ENCODE measurements at regions not wholly inside any gene's neighbourhood (a gene's known extent, or its start where the extent isn't known, plus 50 kb on each side); places are given as distances from the start of the nearest gene placed in this dataset.
"Not testable (repeated sequence)": the region's sequence is repeated elsewhere in the genome, so short reads cannot be mapped to it uniquely, and the experiment has no call there.

DNA sequence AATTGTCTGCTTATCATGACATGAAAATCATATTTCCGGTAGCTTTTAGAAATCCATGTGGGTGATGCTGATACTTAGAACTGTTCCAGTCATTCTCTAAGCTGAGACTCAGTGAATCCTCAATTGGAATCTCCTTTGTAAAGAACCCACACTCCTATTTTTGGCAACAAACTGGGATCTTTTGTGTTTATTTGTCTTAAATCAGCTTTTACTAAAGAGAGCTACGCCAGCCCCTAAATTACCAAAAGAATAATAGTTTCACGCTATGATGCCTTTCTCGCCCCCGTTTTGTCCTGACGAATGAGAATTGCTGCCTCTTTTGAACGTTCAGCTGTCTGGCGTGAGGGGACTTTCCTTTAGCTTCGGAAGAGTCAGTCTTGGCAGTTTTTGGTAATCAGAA, 195.9 kb downstream of the SHOX start:
- TF ChIP-seq SUZ12 (IDR thresholded peaks at IDR 0.05): no peak
- no peak for TF ChIP-seq ELF4 (IDR thresholded peaks at IDR 0.05)
- TF ChIP-seq HDGF (IDR thresholded peaks at IDR 0.05; ENCODE audit: borderline replicate concordance): no peak

DNA sequence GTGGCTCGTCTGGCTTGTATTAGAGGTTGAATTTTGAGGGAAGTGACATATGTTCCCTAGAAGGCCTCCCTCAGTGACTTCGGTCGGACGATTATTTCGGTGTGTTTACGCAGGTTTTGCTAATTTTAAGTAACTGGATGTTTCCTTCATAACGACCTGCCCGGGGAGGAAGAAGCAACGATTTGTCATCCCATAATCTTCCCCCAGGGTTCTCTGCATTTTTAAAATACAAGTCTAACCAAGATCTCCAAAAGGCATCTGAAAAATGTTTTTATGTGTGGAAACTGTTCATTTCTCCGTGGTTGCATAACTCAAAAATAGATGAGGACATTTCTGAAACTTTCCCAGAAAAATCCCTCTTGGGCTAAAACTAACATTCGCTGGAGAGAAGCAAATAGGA, 195.4 kb downstream of the SHOX start:
- DNase-seq (ENCODE audit: extremely low spot score): no peak
- ChIA-PET POLR2A (no interaction called here), CTCF (no interaction called here)
- TF ChIP-seq, protein P1, sequence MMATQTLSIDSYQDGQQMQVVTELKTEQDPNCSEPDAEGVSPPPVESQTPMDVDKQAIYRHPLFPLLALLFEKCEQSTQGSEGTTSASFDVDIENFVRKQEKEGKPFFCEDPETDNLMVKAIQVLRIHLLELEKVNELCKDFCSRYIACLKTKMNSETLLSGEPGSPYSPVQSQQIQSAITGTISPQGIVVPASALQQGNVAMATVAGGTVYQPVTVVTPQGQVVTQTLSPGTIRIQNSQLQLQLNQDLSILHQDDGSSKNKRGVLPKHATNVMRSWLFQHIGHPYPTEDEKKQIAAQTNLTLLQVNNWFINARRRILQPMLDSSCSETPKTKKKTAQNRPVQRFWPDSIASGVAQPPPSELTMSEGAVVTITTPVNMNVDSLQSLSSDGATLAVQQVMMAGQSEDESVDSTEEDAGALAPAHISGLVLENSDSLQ (IDR thresholded peaks at IDR 0.05): no peak
- TF ChIP-seq NFRKB (IDR thresholded peaks at IDR 0.05) (no peak), ZNF384 (IDR thresholded peaks at IDR 0.05) (no peak), FOXM1 (IDR thresholded peaks at IDR 0.05; ENCODE audit: borderline replicate concordance) (no peak), BHLHE40 (IDR thresholded peaks at IDR 0.05; ENCODE audit: borderline replicate concordance) (no peak), FOXA1 (IDR thresholded peaks at IDR 0.05) (no peak), CTBP1 (IDR thresholded peaks at IDR 0.05; ENCODE audit: borderline replicate concordance) (no peak), HDGF (IDR thresholded peaks at IDR 0.05; ENCODE audit: borderline replicate concordance) (no peak), FOXK2 (IDR thresholded peaks at IDR 0.05) (no peak), LEF1 (IDR thresholded peaks at IDR 0.05; ENCODE audit: borderline replicate concordance) (no peak), ARNT (IDR thresholded peaks at IDR 0.05) (no peak), SP1 (IDR thresholded peaks at IDR 0.05) (no peak), SUZ12 (IDR thresholded peaks at IDR 0.05) (no peak), L3MBTL2 (conservative IDR thresholded peaks at IDR 0.05) (no peak), TARDBP (IDR thresholded peaks at IDR 0.05) (no peak), ELF4 (IDR thresholded peaks at IDR 0.05) (no peak)

More for the DNA sequence above, 195.9 kb downstream of the SHOX start:
- CTCF ChIA-PET: no interaction called here
- POLR2A ChIA-PET: no interaction called here
- no peak for DNase-seq (ENCODE audit: extremely low spot score)

DNA sequence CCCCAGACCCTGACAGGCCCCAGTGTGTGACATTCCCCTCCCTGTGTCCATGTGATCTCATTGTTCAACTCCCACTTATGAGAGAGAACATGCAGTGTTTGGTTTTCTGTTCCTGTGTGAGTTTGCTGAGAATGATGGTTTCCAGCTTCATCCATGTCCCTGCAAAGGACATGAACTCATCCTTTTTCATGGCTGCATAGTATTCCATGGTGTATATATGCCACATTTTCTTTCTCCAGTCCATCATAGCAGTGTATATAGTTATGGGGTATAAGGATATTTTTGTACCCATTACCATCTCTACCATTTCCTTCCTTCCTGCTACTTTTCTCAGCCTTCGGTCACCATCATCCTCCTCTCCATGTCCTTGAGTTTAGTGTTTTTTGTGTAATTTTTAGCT, 192.5 kb downstream of the SHOX start:
- DNase-seq (ENCODE audit: extremely low spot score); CTCF ChIA-PET; POLR2A ChIA-PET: not testable (repeated sequence)

DNA sequence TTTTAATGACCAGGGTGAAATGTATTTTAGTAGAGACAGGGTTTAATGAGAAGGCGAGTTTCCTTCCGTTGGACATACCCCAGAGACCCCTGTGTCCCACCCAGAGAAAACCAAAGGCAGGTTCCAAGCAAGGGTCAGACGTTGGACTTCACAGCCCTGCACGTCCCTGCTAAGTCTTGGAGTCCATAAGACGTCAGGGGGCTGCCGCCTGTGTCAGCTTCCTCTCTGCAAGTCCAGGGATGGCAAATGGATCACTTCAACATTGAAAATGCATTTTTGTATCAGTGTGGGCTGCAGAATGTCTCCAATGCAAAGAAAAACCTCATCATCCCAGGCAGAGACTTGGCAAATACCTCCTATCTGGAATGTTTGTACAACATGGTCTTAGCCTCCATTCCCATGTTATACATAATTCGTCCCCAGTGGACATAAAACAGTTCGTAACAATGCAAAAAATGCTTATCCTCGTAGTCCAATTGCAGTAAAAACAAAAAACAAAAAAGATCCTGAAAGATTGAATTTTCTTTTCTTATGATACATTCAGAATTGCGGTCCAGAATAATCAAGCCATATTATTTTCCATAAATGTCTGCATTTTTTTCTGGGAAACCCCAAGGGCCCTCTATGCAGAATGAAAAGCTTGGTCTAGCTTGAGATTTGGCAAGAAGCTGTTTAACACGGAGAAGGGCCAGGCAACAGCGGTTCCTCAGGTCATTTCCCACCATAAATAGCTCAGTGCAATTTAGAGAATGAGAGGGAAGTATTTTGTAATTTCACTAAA, 190.9 kb downstream of the SHOX start:
- POLR2A ChIA-PET: no interaction called here
- TF ChIP-seq FOXA1 (IDR thresholded peaks at IDR 0.05) (no peak), TARDBP (IDR thresholded peaks at IDR 0.05) (no peak), NFRKB (IDR thresholded peaks at IDR 0.05) (no peak), L3MBTL2 (conservative IDR thresholded peaks at IDR 0.05) (no peak), HDGF (IDR thresholded peaks at IDR 0.05; ENCODE audit: borderline replicate concordance) (no peak), ZNF384 (IDR thresholded peaks at IDR 0.05) (no peak), SUZ12 (IDR thresholded peaks at IDR 0.05) (no peak), FOXM1 (IDR thresholded peaks at IDR 0.05; ENCODE audit: borderline replicate concordance) (no peak), ARNT (IDR thresholded peaks at IDR 0.05) (no peak), ELF4 (IDR thresholded peaks at IDR 0.05) (no peak), FOXK2 (IDR thresholded peaks at IDR 0.05) (no peak), CTBP1 (IDR thresholded peaks at IDR 0.05; ENCODE audit: borderline replicate concordance) (no peak)
- TF ChIP-seq, protein P1 (IDR thresholded peaks at IDR 0.05): no peak
- DNase-seq (ENCODE audit: extremely low spot score): no peak
- CTCF ChIA-PET: no interaction called here

DNA sequence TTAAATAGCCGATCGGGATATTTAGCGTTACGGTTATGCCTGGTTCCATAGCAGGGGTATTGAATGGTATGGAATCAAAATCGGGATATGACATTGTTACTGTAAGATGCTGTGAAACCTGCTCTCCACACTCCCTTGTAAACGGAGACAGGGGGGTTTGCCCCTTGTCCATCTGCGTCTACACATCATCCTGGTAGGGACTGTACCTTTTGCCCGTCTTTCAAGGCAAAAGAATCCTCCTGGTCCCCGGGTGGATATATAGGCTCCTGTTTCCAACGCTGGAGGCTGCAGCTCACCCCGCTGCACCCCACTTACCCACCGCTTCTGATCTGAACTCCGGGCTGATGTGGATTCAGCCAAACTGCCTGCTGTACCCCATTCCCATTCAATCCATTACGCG, 189.1 kb downstream of the SHOX start:
- TF ChIP-seq TARDBP (IDR thresholded peaks at IDR 0.05): no peak
- no peak for TF ChIP-seq ARNT (IDR thresholded peaks at IDR 0.05)
- TF ChIP-seq FOXK2 (IDR thresholded peaks at IDR 0.05): no peak
- no peak for TF ChIP-seq CTBP1 (IDR thresholded peaks at IDR 0.05; ENCODE audit: borderline replicate concordance)
- TF ChIP-seq FOXM1 (IDR thresholded peaks at IDR 0.05; ENCODE audit: borderline replicate concordance): no peak
- no peak for TF ChIP-seq ELF4 (IDR thresholded peaks at IDR 0.05)
- TF ChIP-seq SP1 (IDR thresholded peaks at IDR 0.05): no peak
- no peak for TF ChIP-seq LEF1 (IDR thresholded peaks at IDR 0.05; ENCODE audit: borderline replicate concordance)
- no peak for TF ChIP-seq L3MBTL2 (conservative IDR thresholded peaks at IDR 0.05)
- TF ChIP-seq SUZ12 (IDR thresholded peaks at IDR 0.05): no peak
- TF ChIP-seq, protein P1 (IDR thresholded peaks at IDR 0.05): no peak
- no peak for TF ChIP-seq ZNF384 (IDR thresholded peaks at IDR 0.05)
- no peak for TF ChIP-seq BHLHE40 (IDR thresholded peaks at IDR 0.05; ENCODE audit: borderline replicate concordance)
- no peak for TF ChIP-seq HDGF (IDR thresholded peaks at IDR 0.05; ENCODE audit: borderline replicate concordance)
- CTCF ChIA-PET: no interaction called here
- POLR2A ChIA-PET: no interaction called here
- DNase-seq (ENCODE audit: extremely low spot score): no peak

DNA sequence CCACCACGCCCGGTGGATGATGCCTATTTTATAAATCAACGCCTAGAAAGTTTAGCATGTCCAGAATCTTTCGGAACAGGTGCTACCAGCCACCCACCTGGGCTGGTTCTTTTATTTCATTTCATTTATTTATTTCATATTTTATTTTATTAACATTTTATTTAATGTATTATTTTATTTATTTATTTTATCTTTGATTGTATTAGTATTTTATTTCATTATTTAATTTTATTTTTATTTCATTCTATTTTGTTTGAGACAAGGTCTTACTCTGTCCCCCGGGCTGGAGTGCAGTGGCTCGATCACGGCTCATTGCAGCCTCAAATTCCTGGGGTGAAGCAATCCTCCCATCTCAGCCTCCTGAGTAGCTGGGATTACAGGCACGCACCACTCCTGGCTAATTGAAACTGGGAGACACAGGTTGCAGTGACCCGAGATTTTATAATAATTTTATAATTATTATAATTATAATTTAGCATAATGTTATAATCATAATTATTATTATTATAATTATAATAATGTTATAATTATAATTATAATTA, 187.2 kb downstream of the SHOX start:
- ChIA-PET CTCF (no interaction called here), POLR2A (no interaction called here)
- no peak for DNase-seq (ENCODE audit: extremely low spot score)
- TF ChIP-seq LEF1 (IDR thresholded peaks at IDR 0.05; ENCODE audit: borderline replicate concordance) (no peak), BHLHE40 (IDR thresholded peaks at IDR 0.05; ENCODE audit: borderline replicate concordance) (no peak), FOXK2 (IDR thresholded peaks at IDR 0.05) (no peak)

DNA sequence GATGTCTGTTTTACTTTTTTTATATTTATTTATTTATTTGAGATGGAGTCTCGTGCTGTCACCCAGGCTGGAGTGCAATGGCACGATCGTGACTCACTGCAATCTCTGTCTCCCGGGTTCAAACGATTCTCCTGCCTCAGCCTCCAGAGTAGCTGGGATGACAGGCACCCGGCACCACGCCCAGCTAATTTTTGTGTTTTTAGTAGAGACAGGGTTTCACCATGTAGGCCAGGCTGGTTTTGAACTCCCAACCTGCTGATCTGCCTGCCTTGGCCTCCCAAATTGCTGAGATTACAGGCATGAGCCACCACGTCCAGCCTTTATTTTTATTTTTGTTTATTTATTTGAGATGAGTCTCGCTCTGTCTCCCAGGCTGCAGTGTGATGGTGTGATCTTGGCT, 186.6 kb downstream of the SHOX start:
- POLR2A ChIA-PET; CTCF ChIA-PET; DNase-seq (ENCODE audit: extremely low spot score): not testable (repeated sequence)
